ENCODE measurements at regions not wholly inside any gene's neighbourhood (a gene's known extent, or its start where the extent isn't known, plus 50 kb on each side); places are given as distances from the start of the nearest gene placed in this dataset.

- DNase-seq = no peak
These were observed 875.2 kb downstream of the BRD1 start for GRCh38 chr22:48952256-48953102.

GRCh38 chr22:48951836-48952235, 875.8 kb downstream of the BRD1 start:
- no peak for DNase-seq

- no peak for DNase-seq
These were observed 877.3 kb downstream of the BRD1 start for GRCh38 chr22:48950151-48950915.

GRCh38 chr22:48949375-48950149, 878.1 kb downstream of the BRD1 start:
- DNase-seq = no peak

- no peak for DNase-seq
These were observed 879.0 kb downstream of the BRD1 start for GRCh38 chr22:48948575-48949170.

GRCh38 chr22:48947636-48948035, 880.0 kb downstream of the BRD1 start:
- no peak for DNase-seq

GRCh38 chr22:48945621-48946458, 881.8 kb downstream of the BRD1 start:
- DNase-seq = no peak

GRCh38 chr22:48944751-48945620, 882.7 kb downstream of the BRD1 start:
- DNase-seq = no peak

- DNase-seq = no peak
These were observed 883.3 kb downstream of the BRD1 start for GRCh38 chr22:48944433-48944750.

- no peak for DNase-seq
These were observed 883.9 kb downstream of the BRD1 start for GRCh38 chr22:48943567-48944432.

GRCh38 chr22:48942698-48943566, 884.7 kb downstream of the BRD1 start:
- no peak for DNase-seq

GRCh38 chr22:48941903-48942575, 885.6 kb downstream of the BRD1 start:
- DNase-seq = no peak

GRCh38 chr22:48941033-48941902, 886.4 kb downstream of the BRD1 start:
- DNase-seq = no peak

- DNase-seq = no peak
These were observed 887.2 kb downstream of the BRD1 start for GRCh38 chr22:48940266-48941032.

- DNase-seq = no peak
These were observed 888.0 kb downstream of the BRD1 start for GRCh38 chr22:48939441-48940265.

- DNase-seq = no peak
These were observed 888.9 kb downstream of the BRD1 start for GRCh38 chr22:48938741-48939140.
